ENCODE measurements at regions not wholly inside any gene's neighbourhood (a gene's known extent, or its start where the extent isn't known, plus 50 kb on each side); places are given as distances from the start of the nearest gene placed in this dataset.

DNA sequence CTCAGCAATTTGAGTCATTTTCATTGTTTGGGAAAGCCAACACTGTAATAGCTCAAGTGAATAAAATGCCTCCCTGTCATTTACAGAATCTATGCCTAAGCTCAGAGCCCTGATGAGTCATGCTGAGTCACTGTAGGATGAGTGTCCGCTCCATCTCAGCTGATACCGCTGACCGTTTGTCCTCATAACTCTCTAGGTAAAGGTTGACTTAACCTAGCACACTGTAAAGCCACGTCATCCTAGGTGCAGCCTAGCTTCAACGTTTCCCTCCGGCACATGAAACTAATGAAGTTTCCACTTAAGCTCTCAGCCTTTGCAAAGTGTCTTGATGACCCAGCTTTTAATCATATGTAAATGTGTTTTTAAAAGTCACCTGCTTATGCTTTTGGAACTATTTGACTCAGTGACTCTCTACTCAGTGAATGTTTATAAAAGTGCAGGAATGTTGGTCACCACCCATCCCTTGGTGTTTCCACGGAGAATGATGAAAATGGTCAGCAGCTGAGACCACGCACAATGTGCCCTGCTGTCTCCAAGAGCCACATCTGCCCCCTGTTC lies 154.0 kb downstream of the PMAIP1 start:
- TF ChIP-seq, protein P1, sequence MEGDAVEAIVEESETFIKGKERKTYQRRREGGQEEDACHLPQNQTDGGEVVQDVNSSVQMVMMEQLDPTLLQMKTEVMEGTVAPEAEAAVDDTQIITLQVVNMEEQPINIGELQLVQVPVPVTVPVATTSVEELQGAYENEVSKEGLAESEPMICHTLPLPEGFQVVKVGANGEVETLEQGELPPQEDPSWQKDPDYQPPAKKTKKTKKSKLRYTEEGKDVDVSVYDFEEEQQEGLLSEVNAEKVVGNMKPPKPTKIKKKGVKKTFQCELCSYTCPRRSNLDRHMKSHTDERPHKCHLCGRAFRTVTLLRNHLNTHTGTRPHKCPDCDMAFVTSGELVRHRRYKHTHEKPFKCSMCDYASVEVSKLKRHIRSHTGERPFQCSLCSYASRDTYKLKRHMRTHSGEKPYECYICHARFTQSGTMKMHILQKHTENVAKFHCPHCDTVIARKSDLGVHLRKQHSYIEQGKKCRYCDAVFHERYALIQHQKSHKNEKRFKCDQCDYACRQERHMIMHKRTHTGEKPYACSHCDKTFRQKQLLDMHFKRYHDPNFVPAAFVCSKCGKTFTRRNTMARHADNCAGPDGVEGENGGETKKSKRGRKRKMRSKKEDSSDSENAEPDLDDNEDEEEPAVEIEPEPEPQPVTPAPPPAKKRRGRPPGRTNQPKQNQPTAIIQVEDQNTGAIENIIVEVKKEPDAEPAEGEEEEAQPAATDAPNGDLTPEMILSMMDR (IDR thresholded peaks at IDR 0.05 in 2 of 3, conservative IDR thresholded peaks at IDR 0.05 in 1 of 3; ENCODE audit: control insufficient read depth in 2 of 3, extremely low read depth in 1 of 3, insufficient read depth in 1 of 3, low read depth in 3 of 3, low read length in 3 of 3), result no peak
- TF ChIP-seq MEF2B (IDR thresholded peaks at IDR 0.05; ENCODE audit: partially characterized antibody, poor library complexity, severe bottlenecking), result no peak
- TF ChIP-seq POLR2A (IDR thresholded peaks at IDR 0.05; ENCODE audit: low read depth, low read length), result no peak
- TF ChIP-seq POLR2AphosphoS5 (IDR thresholded peaks at IDR 0.05; ENCODE audit: low read length), result no peak
- TF ChIP-seq RCOR1 (conservative IDR thresholded peaks at IDR 0.05; ENCODE audit: low read depth, low read length), result no peak
- no peak for TF ChIP-seq TAF1 (IDR thresholded peaks at IDR 0.05; ENCODE audit: borderline replicate concordance, low read depth, low read length)

All from GM12878 (cell line).